Caco-2 (cell line): ENCODE measurements at regions not wholly inside any gene's neighbourhood (a gene's known extent, or its start where the extent isn't known, plus 50 kb on each side); places are given as distances from the start of the nearest gene placed in this dataset.

Experiments used
- BruUV-seq: library from RNA; stranded (reverse); fragments of 400-500 nt; replicated peaks from 2 replicates; lab custom pipeline; 2021; lab: Mats Ljungman, UMichigan
- CTCF ChIA-PET: fragments of 300-600 bp; sonication (Branson Sonifier 250); formaldehyde crosslinking; loops from one replicate; lab custom pipeline; 2022; ENCODE audit warnings: antibody characterized with exemption; lab: Charles Lee
- POLR2A ChIA-PET: fragments of 300-600 bp; sonication (Branson Sonifier 250); formaldehyde crosslinking; loops from one replicate; lab custom pipeline; 2022; ENCODE audit warnings: antibody characterized with exemption; lab: Charles Lee
- DNase-seq, 2 experiments: peaks; one replicate each; pipeline versions ENCODE4 v3.0.0 to v3.0.0-alpha.2; 2020 to 2022
- H3K27me3 ChIP-seq: replicated peaks from 2 replicates; pipeline ENCODE4 v1.6.0; 2011; ENCODE audit warnings: low read length; ENCODE audit not compliant: control insufficient read depth, insufficient read depth
- H3K36me3 ChIP-seq: 2 replicates; pipeline ENCODE4 v1.5.1; 2011; ENCODE audit warnings: low read length; ENCODE audit not compliant: control insufficient read depth, insufficient read depth
- H3K4me1 ChIP-seq: fragments of 250-450 bp; sonication (Bioruptor Pico); 2 replicates; pipeline ENCODE4 v1.5.1; 2020; ENCODE audit warnings: mild to moderate bottlenecking
- H3K4me3 ChIP-seq: 2 replicates; pipeline ENCODE4 v1.5.1; 2011; ENCODE audit warnings: low read depth, mild to moderate bottlenecking, control low read depth, low read length
- H3K9me3 ChIP-seq: fragments of 250-450 bp; sonication (Bioruptor Pico); 2 replicates; pipeline ENCODE4 v1.5.1; 2020; ENCODE audit warnings: mild to moderate bottlenecking, moderate library complexity
- H3K27ac Mint-ChIP-seq: one replicate; pipeline ENCODE4 v1.8.0; 2022; ENCODE audit warnings: mixed read lengths; ENCODE audit not compliant: unreplicated experiment
- H3K27me3 Mint-ChIP-seq: one replicate; pipeline ENCODE4 v1.8.0; 2022; ENCODE audit warnings: mixed read lengths; ENCODE audit not compliant: insufficient read depth, unreplicated experiment
- H3K36me3 Mint-ChIP-seq: one replicate; pipeline ENCODE4 v1.8.0; 2022; ENCODE audit warnings: mild to moderate bottlenecking, mixed read lengths; ENCODE audit not compliant: insufficient read depth, unreplicated experiment
- H3K4me1 Mint-ChIP-seq: one replicate; pipeline ENCODE4 v1.8.0; 2022; ENCODE audit warnings: low read depth, mixed read lengths; ENCODE audit not compliant: unreplicated experiment
- H3K4me3 Mint-ChIP-seq: one replicate; pipeline ENCODE4 v1.8.0; 2022; ENCODE audit warnings: mild to moderate bottlenecking, moderate library complexity, mixed read lengths; ENCODE audit not compliant: unreplicated experiment
- H3K9me3 Mint-ChIP-seq: one replicate; pipeline ENCODE4 v1.8.0; 2022; ENCODE audit warnings: mixed read lengths; ENCODE audit not compliant: unreplicated experiment
- CTCF ChIP-seq, 2 experiments: fragments of 200-600 bp in 1 of 2; IDR thresholded peaks; 1 replicate in 1 of 2; 2 replicates in 1 of 2; pipeline versions ENCODE4 v1.5.1 to v1.8.0; 2011 to 2022; ENCODE audit warnings: antibody characterized with exemption in 1 of 2, control low read depth in 1 of 2, inconsistent platforms in 1 of 2, low read depth in 1 of 2, low read length in 1 of 2, mild to moderate bottlenecking in 1 of 2, moderate library complexity in 1 of 2; ENCODE audit not compliant: insufficient read depth in 1 of 2, severe bottlenecking in 1 of 2, unreplicated experiment in 1 of 2
- intact Hi-C: fragments of 100-400 bp; cut with micrococcal nuclease; formaldehyde crosslinking; loops from one replicate; pipeline ENCODE4 v1.10.0; 2022; ENCODE audit not compliant: unreplicated experiment

GRCh38 chr20:39839399-39840119, 849.5 kb downstream of the MAFB start:
- Mint-ChIP-seq H3K9me3 (no peaks in the 10 kb centered on the region), H3K36me3 (no peaks in the 10 kb centered on the region), H3K4me3 (no peak overlapping the region), H3K27ac (no peak overlapping the region), H3K27me3 (peaks cover 3% of the 10 kb centered on the region), H3K4me1 (peaks cover 8% of the 10 kb centered on the region)
- intact Hi-C loops: loop anchor here (10.0 kb wide), 1 partner anchor 55 kb away; no protein-coding TSS in a partner anchor
- no peak for TF ChIP-seq CTCF (IDR thresholded peaks at IDR 0.05; ENCODE audit: insufficient read depth in 1 of 2, low read depth in 1 of 2, low read length in 1 of 2, severe bottlenecking in 1 of 2, unreplicated experiment in 1 of 2)
- H3K27me3 ChIP-seq: no peaks in the 10 kb centered on the region
- peaks cover 4% of the 10 kb centered on the region; the same call in 1 of the 2 replicates for H3K9me3 ChIP-seq
- ChIA-PET CTCF (no interaction called here), POLR2A (no interaction called here)
- H3K36me3 ChIP-seq: no peaks in the 10 kb centered on the region
- no peaks in the 10 kb centered on the region for H3K4me1 ChIP-seq
- no peak overlapping the region for H3K4me3 ChIP-seq
- BruUV-seq: no TSS peak
- no peak for DNase-seq

- DNase-seq: no peak
- Histone ChIP-seq H3K36me3 (no peaks in the 10 kb centered on the region), H3K4me1 (no peaks in the 10 kb centered on the region), H3K9me3 (peaks cover 4% of the 10 kb centered on the region; the same call in 1 of the 2 replicates), H3K27me3 (no peaks in the 10 kb centered on the region), H3K4me3 (no peak overlapping the region)
- intact Hi-C loops: loop anchor here (10.0 kb wide), 1 partner anchor 57 kb away; no protein-coding TSS in a partner anchor
- ChIA-PET CTCF (no interaction called here), POLR2A (no interaction called here)
- Mint-ChIP-seq H3K27me3 (no peaks in the 10 kb centered on the region), H3K9me3 (no peaks in the 10 kb centered on the region), H3K4me3 (no peak overlapping the region), H3K36me3 (no peaks in the 10 kb centered on the region), H3K4me1 (peaks cover 8% of the 10 kb centered on the region), H3K27ac (no peak overlapping the region)
- no TSS peak for BruUV-seq
- TF ChIP-seq CTCF (IDR thresholded peaks at IDR 0.05; ENCODE audit: insufficient read depth in 1 of 2, low read depth in 1 of 2, low read length in 1 of 2, severe bottlenecking in 1 of 2, unreplicated experiment in 1 of 2): no peak
These were observed 851.5 kb downstream of the MAFB start for GRCh38 chr20:39837561-39837960.

- no TSS peak for BruUV-seq
- TF ChIP-seq CTCF (IDR thresholded peaks at IDR 0.05; ENCODE audit: insufficient read depth in 1 of 2, low read depth in 1 of 2, low read length in 1 of 2, severe bottlenecking in 1 of 2, unreplicated experiment in 1 of 2): no peak
- DNase-seq: no peak
- Mint-ChIP-seq H3K36me3 (no peaks in the 10 kb centered on the region), H3K9me3 (no peaks in the 10 kb centered on the region), H3K27me3 (no peaks in the 10 kb centered on the region), H3K4me3 (no peak overlapping the region), H3K27ac (no peak overlapping the region), H3K4me1 (peaks cover 8% of the 10 kb centered on the region)
- ChIA-PET CTCF (no interaction called here), POLR2A (no interaction called here)
- Histone ChIP-seq H3K4me3 (no peak overlapping the region), H3K27me3 (no peaks in the 10 kb centered on the region), H3K4me1 (no peaks in the 10 kb centered on the region), H3K36me3 (no peaks in the 10 kb centered on the region), H3K9me3 (no peaks in the 10 kb centered on the region; the same call in 1 of the 2 replicates)
- intact Hi-C loops: loop anchor here (10.0 kb wide), 1 partner anchor 60 kb away; no protein-coding TSS in a partner anchor
These were observed 853.8 kb downstream of the MAFB start for GRCh38 chr20:39835130-39835842.
